ENCODE measurements at regions not wholly inside any gene's neighbourhood (a gene's known extent, or its start where the extent isn't known, plus 50 kb on each side); places are given as distances from the start of the nearest gene placed in this dataset.
"Not testable (repeated sequence)": the region's sequence is repeated elsewhere in the genome, so short reads cannot be mapped to it uniquely, and the experiment has no call there.

- TF ChIP-seq CTCF (IDR thresholded peaks at IDR 0.05; ENCODE audit: control insufficient read depth, insufficient read depth, low read depth, low read length, missing control alignments), result no peak
- no peak for DNase-seq (ENCODE audit: low read depth)
- H3K4me3 ChIP-seq (ENCODE audit: control insufficient read depth, low read depth, low read length), result no peak overlapping the region
Observed at GRCh38 chr11:97567801-97568200, 1178.0 kb downstream of the JRKL start.

GRCh38 chr11:97570636-97571035 lies 1180.8 kb downstream of the JRKL start:
- no peak overlapping the region for H3K4me3 ChIP-seq (ENCODE audit: control insufficient read depth, low read depth, low read length)
- TF ChIP-seq CTCF (IDR thresholded peaks at IDR 0.05; ENCODE audit: control insufficient read depth, insufficient read depth, low read depth, low read length, missing control alignments), result no peak
- DNase-seq (ENCODE audit: low read depth), result no peak

GRCh38 chr11:97573771-97574170 lies 1184.0 kb downstream of the JRKL start:
- H3K4me3 ChIP-seq (ENCODE audit: control insufficient read depth, low read depth, low read length); DNase-seq (ENCODE audit: low read depth): not testable (repeated sequence)

- no peak for DNase-seq (ENCODE audit: low read depth)
- no peak overlapping the region for H3K4me3 ChIP-seq (ENCODE audit: control insufficient read depth, low read depth, low read length)
- TF ChIP-seq CTCF (IDR thresholded peaks at IDR 0.05; ENCODE audit: control insufficient read depth, insufficient read depth, low read depth, low read length, missing control alignments), result no peak
Observed at GRCh38 chr11:97574976-97575665, 1185.3 kb downstream of the JRKL start.

- DNase-seq (ENCODE audit: low read depth), result no peak
- no peak overlapping the region for H3K4me3 ChIP-seq (ENCODE audit: control insufficient read depth, low read depth, low read length)
- TF ChIP-seq CTCF (IDR thresholded peaks at IDR 0.05; ENCODE audit: control insufficient read depth, insufficient read depth, low read depth, low read length, missing control alignments), result no peak
Observed at GRCh38 chr11:97607291-97608000, 1217.6 kb downstream of the JRKL start.

GRCh38 chr11:97610000-97610399 lies 1220.2 kb downstream of the JRKL start:
- H3K4me3 ChIP-seq (ENCODE audit: control insufficient read depth, low read depth, low read length), result no peak overlapping the region
- DNase-seq (ENCODE audit: low read depth), result no peak
- no peak for TF ChIP-seq CTCF (IDR thresholded peaks at IDR 0.05; ENCODE audit: control insufficient read depth, insufficient read depth, low read depth, low read length, missing control alignments)

GRCh38 chr11:97610854-97611253 lies 1221.0 kb downstream of the JRKL start:
- no peak for DNase-seq (ENCODE audit: low read depth)
- H3K4me3 ChIP-seq (ENCODE audit: control insufficient read depth, low read depth, low read length), result no peak overlapping the region
- TF ChIP-seq CTCF (IDR thresholded peaks at IDR 0.05; ENCODE audit: control insufficient read depth, insufficient read depth, low read depth, low read length, missing control alignments), result no peak
